ENCODE measurements at regions not wholly inside any gene's neighbourhood (a gene's known extent, or its start where the extent isn't known, plus 50 kb on each side); places are given as distances from the start of the nearest gene placed in this dataset.
A peak's percentile ranks its signal among the peaks of the same experiment; 100 is the strongest.

DNA sequence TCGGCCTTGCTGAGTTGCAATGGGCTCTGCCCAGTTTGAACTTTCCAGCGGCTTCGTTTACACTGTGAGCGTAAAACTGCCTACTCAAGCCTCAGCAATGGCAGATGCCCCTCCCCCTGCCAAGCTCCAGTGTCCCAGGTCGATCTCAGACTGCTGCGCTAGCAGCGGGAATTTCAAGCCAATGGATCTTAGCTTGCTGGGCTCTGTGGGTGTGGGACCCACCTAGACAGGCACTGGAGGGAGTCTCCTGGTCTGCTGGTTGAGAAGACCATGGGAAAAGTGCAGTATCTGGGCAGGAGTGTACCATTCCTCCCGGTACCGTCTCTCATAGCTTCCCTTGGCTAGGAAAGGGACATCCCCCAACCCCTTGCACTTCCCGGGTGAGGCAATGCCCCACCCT lies 88.2 kb downstream of the KLHL28 start:
- H2AFZ ChIP-seq (ENCODE audit: insufficient read depth, low read length, poor library complexity): no peak overlapping the region
- no peak overlapping the region for H2BK120ac ChIP-seq (ENCODE audit: insufficient read depth, low read length, poor library complexity)
- no peak overlapping the region for H4K91ac ChIP-seq (ENCODE audit: low read depth, low read length)
- H3K9ac ChIP-seq (ENCODE audit: low read length): no peak overlapping the region
- no peak for DNase-seq
- H3K79me2 ChIP-seq (ENCODE audit: control insufficient read depth, insufficient read depth, low read length, poor library complexity): no peaks in the 10 kb centered on the region
- H3K4me3 ChIP-seq (ENCODE audit: low read depth, low read length): no peak overlapping the region
- no peaks in the 10 kb centered on the region for H3K36me3 ChIP-seq (ENCODE audit: control insufficient read depth in 1 of 2, insufficient read depth in 2 of 2, low read length in 2 of 2)
- no peak overlapping the region for H3K14ac ChIP-seq (ENCODE audit: low read length)
- no peak overlapping the region for H3K4ac ChIP-seq (ENCODE audit: low read depth, low read length)
- H2BK12ac ChIP-seq (ENCODE audit: low read length): no peak overlapping the region
- H4K12ac ChIP-seq (ENCODE audit: low read depth, low read length): no peak overlapping the region
- WGBS (ENCODE audit: extremely low coverage, insufficient coverage, insufficient read length): no CpG with 5 or more reads among the region's 10 CpGs
- H3K27me3 ChIP-seq (ENCODE audit: insufficient read depth, low read length): no peaks in the 10 kb centered on the region
- no peaks in the 10 kb centered on the region for H3K79me1 ChIP-seq (ENCODE audit: low read length)
- no peak overlapping the region for H2AK5ac ChIP-seq (ENCODE audit: low read length)
- H3K18ac ChIP-seq (ENCODE audit: low read length): no peak overlapping the region
- H3K4me2 ChIP-seq (ENCODE audit: low read length): no peak overlapping the region
- no peak overlapping the region for H3K27ac ChIP-seq (ENCODE audit: low read depth, low read length)
- no peaks in the 10 kb centered on the region for H3K4me1 ChIP-seq (ENCODE audit: control insufficient read depth in 1 of 2, insufficient read depth in 2 of 2, low read length in 2 of 2)
- H3K9me3 ChIP-seq (ENCODE audit: insufficient read depth, low read depth, low read length): no peaks in the 10 kb centered on the region
- no peak overlapping the region for H3K23ac ChIP-seq (ENCODE audit: low read length)
- H2BK5ac ChIP-seq (ENCODE audit: low read depth, low read length, poor library complexity): no peak overlapping the region
- H4K8ac ChIP-seq (ENCODE audit: low read depth, low read length): no peak overlapping the region

DNA sequence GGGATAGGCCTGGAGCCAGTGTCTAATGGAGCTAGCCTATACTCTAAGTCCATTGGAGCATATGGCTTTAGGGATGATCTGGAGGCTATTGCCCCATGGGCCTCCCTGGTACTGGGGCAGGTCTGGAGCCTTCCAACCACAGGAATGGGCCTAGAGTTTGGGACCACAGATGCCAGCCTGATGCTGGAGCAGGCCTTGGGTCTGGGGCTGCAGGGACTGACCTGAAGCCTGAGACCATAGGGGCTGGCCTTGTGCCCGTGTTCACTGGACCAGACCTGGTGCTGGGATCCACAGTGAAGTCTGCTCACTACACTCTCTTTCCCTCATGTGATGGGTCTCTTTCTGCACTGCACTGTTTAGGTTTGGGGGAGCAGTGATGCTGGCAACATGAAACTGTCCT lies 95.0 kb downstream of the KLHL28 start:
- DNase-seq: no peak

DNA sequence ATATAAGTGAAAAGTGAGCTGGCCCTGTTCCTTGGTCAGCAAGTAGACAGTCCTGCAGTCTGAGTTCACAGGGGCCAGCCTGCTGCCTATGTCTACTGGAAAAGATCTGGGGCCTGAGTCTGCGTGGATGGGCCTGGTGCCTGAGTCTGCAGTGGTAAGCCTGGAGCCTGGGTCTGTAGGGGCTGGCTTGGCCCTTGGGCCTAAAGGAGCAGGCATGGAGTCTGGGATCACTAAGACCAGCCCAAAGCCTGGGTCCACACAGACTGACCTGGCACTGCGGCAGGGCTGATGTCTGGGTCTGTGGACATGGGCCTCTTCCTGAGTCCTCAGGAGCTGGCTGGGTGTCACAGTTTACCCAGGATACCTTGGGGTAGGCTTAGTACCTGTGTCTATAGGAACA lies 95.4 kb downstream of the KLHL28 start:
- Histone ChIP-seq H3K27ac (ENCODE audit: low read depth, low read length) (no peak overlapping the region), H3K23ac (ENCODE audit: low read length) (no peak overlapping the region), H3K27me3 (ENCODE audit: insufficient read depth, low read length) (no peaks in the 10 kb centered on the region), H2BK12ac (ENCODE audit: low read length) (no peak overlapping the region), H3K4me3 (ENCODE audit: low read depth, low read length) (no peak overlapping the region), H4K12ac (ENCODE audit: low read depth, low read length) (no peak overlapping the region), H2BK5ac (ENCODE audit: low read depth, low read length, poor library complexity) (no peak overlapping the region), H3K18ac (ENCODE audit: low read length) (no peak overlapping the region), H3K79me2 (ENCODE audit: control insufficient read depth, insufficient read depth, low read length, poor library complexity) (no peaks in the 10 kb centered on the region), H4K8ac (ENCODE audit: low read depth, low read length) (no peak overlapping the region), H2AFZ (ENCODE audit: insufficient read depth, low read length, poor library complexity) (no peak overlapping the region), H2BK120ac (ENCODE audit: insufficient read depth, low read length, poor library complexity) (no peak overlapping the region), H3K9ac (ENCODE audit: low read length) (no peak overlapping the region), H3K4me1 (ENCODE audit: control insufficient read depth in 1 of 2, insufficient read depth in 2 of 2, low read length in 2 of 2) (no peaks in the 10 kb centered on the region), H2AK5ac (ENCODE audit: low read length) (no peak overlapping the region), H3K4ac (ENCODE audit: low read depth, low read length) (no peak overlapping the region), H3K79me1 (ENCODE audit: low read length) (no peaks in the 10 kb centered on the region), H4K91ac (ENCODE audit: low read depth, low read length) (no peak overlapping the region), H3K4me2 (ENCODE audit: low read length) (no peak overlapping the region), H3K9me3 (ENCODE audit: insufficient read depth, low read depth, low read length) (no peaks in the 10 kb centered on the region), H3K36me3 (ENCODE audit: control insufficient read depth in 1 of 2, insufficient read depth in 2 of 2, low read length in 2 of 2) (no peaks in the 10 kb centered on the region), H3K14ac (ENCODE audit: low read length) (no peak overlapping the region)
- DNase-seq: no peak
- no CpG with 5 or more reads among the region's 2 CpGs for WGBS (ENCODE audit: extremely low coverage, insufficient coverage, insufficient read length)

More for the DNA sequence above, 95.0 kb downstream of the KLHL28 start:
- H2BK120ac ChIP-seq (ENCODE audit: insufficient read depth, low read length, poor library complexity): no peak overlapping the region
- H4K91ac ChIP-seq (ENCODE audit: low read depth, low read length): no peak overlapping the region
- no peak overlapping the region for H3K27ac ChIP-seq (ENCODE audit: low read depth, low read length)
- H3K9ac ChIP-seq (ENCODE audit: low read length): no peak overlapping the region
- no peaks in the 10 kb centered on the region for H3K79me2 ChIP-seq (ENCODE audit: control insufficient read depth, insufficient read depth, low read length, poor library complexity)
- no CpG with 5 or more reads among the region's 1 CpG for WGBS (ENCODE audit: extremely low coverage, insufficient coverage, insufficient read length)
- H3K18ac ChIP-seq (ENCODE audit: low read length): no peak overlapping the region
- H2BK12ac ChIP-seq (ENCODE audit: low read length): no peak overlapping the region
- H3K9me3 ChIP-seq (ENCODE audit: insufficient read depth, low read depth, low read length): no peaks in the 10 kb centered on the region
- H3K4ac ChIP-seq (ENCODE audit: low read depth, low read length): no peak overlapping the region
- no peak overlapping the region for H4K12ac ChIP-seq (ENCODE audit: low read depth, low read length)
- H3K27me3 ChIP-seq (ENCODE audit: insufficient read depth, low read length): no peaks in the 10 kb centered on the region
- H3K4me2 ChIP-seq (ENCODE audit: low read length): no peak overlapping the region
- H2AK5ac ChIP-seq (ENCODE audit: low read length): no peak overlapping the region
- no peak overlapping the region for H4K8ac ChIP-seq (ENCODE audit: low read depth, low read length)
- H2AFZ ChIP-seq (ENCODE audit: insufficient read depth, low read length, poor library complexity): no peak overlapping the region
- no peaks in the 10 kb centered on the region for H3K79me1 ChIP-seq (ENCODE audit: low read length)
- H3K36me3 ChIP-seq (ENCODE audit: control insufficient read depth in 1 of 2, insufficient read depth in 2 of 2, low read length in 2 of 2): no peaks in the 10 kb centered on the region
- no peak overlapping the region for H3K14ac ChIP-seq (ENCODE audit: low read length)
- no peaks in the 10 kb centered on the region for H3K4me1 ChIP-seq (ENCODE audit: control insufficient read depth in 1 of 2, insufficient read depth in 2 of 2, low read length in 2 of 2)
- H3K4me3 ChIP-seq (ENCODE audit: low read depth, low read length): peak overlapping the region; percentile 5
- H2BK5ac ChIP-seq (ENCODE audit: low read depth, low read length, poor library complexity): no peak overlapping the region
- no peak overlapping the region for H3K23ac ChIP-seq (ENCODE audit: low read length)

DNA sequence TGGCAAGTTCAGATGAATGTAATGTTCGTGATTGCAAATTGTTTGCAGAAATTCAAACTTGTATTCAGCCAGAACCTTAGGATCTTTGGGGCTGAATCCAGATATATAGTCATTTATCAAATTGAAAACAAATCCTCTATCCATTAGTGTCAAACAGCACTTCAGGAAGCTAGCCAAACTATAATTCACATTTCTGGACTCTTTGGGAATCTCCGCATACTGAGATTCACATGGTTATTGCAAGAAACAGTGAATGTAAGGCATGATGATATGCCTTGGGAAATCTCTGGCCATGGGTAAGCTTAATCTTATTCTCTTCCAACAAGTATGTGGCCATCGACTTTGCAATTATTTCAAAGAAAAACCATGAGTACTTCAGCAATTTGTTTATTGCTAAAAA lies 98.5 kb downstream of the KLHL28 start:
- Histone ChIP-seq H3K4me1 (ENCODE audit: control insufficient read depth in 1 of 2, insufficient read depth in 2 of 2, low read length in 2 of 2) (no peaks in the 10 kb centered on the region), H3K79me2 (ENCODE audit: control insufficient read depth, insufficient read depth, low read length, poor library complexity) (no peaks in the 10 kb centered on the region), H2BK12ac (ENCODE audit: low read length) (no peak overlapping the region), H3K4ac (ENCODE audit: low read depth, low read length) (no peak overlapping the region), H3K14ac (ENCODE audit: low read length) (no peak overlapping the region), H3K27me3 (ENCODE audit: insufficient read depth, low read length) (no peaks in the 10 kb centered on the region), H2AFZ (ENCODE audit: insufficient read depth, low read length, poor library complexity) (no peak overlapping the region), H3K4me2 (ENCODE audit: low read length) (no peak overlapping the region), H3K9ac (ENCODE audit: low read length) (no peak overlapping the region), H4K91ac (ENCODE audit: low read depth, low read length) (no peak overlapping the region), H2AK5ac (ENCODE audit: low read length) (no peak overlapping the region), H2BK5ac (ENCODE audit: low read depth, low read length, poor library complexity) (no peak overlapping the region), H3K27ac (ENCODE audit: low read depth, low read length) (no peak overlapping the region), H3K4me3 (ENCODE audit: low read depth, low read length) (no peak overlapping the region), H4K8ac (ENCODE audit: low read depth, low read length) (no peak overlapping the region), H3K9me3 (ENCODE audit: insufficient read depth, low read depth, low read length) (no peaks in the 10 kb centered on the region), H2BK120ac (ENCODE audit: insufficient read depth, low read length, poor library complexity) (no peak overlapping the region), H3K18ac (ENCODE audit: low read length) (no peak overlapping the region), H3K23ac (ENCODE audit: low read length) (no peak overlapping the region), H3K36me3 (ENCODE audit: control insufficient read depth in 1 of 2, insufficient read depth in 2 of 2, low read length in 2 of 2) (no peaks in the 10 kb centered on the region), H4K12ac (ENCODE audit: low read depth, low read length) (no peak overlapping the region), H3K79me1 (ENCODE audit: low read length) (no peaks in the 10 kb centered on the region)
- WGBS (ENCODE audit: extremely low coverage, insufficient coverage, insufficient read length): no CpG with 5 or more reads among the region's 3 CpGs
- no peak for DNase-seq
